Fibroblast of mammary gland (primary cell): ENCODE measurements at regions not wholly inside any gene's neighbourhood (a gene's known extent, or its start where the extent isn't known, plus 50 kb on each side); places are given as distances from the start of the nearest gene placed in this dataset.

Source experiments
- DNase-seq: peaks from one replicate; pipeline ENCODE4 v3.0.0-alpha.2; 2010; ENCODE audit warnings: low read depth
- H3K4me3 ChIP-seq: 2 replicates; pipeline ENCODE4 v1.5.1; 2011; ENCODE audit warnings: low read depth, mild to moderate bottlenecking, low read length, moderate library complexity; ENCODE audit not compliant: control insufficient read depth
- TF ChIP-seq, protein P1 (sequence below): conservative IDR thresholded peaks from 2 replicates; pipeline ENCODE4 v1.5.1; 2011; ENCODE audit warnings: low read depth, low read length, inconsistent platforms; ENCODE audit not compliant: control insufficient read depth, insufficient read depth

GRCh38 chr4:23005691-23006090 is 313.0 kb downstream of the GBA3 start:
- no peak overlapping the region for H3K4me3 ChIP-seq
- no peak for DNase-seq
- TF ChIP-seq, protein P1, sequence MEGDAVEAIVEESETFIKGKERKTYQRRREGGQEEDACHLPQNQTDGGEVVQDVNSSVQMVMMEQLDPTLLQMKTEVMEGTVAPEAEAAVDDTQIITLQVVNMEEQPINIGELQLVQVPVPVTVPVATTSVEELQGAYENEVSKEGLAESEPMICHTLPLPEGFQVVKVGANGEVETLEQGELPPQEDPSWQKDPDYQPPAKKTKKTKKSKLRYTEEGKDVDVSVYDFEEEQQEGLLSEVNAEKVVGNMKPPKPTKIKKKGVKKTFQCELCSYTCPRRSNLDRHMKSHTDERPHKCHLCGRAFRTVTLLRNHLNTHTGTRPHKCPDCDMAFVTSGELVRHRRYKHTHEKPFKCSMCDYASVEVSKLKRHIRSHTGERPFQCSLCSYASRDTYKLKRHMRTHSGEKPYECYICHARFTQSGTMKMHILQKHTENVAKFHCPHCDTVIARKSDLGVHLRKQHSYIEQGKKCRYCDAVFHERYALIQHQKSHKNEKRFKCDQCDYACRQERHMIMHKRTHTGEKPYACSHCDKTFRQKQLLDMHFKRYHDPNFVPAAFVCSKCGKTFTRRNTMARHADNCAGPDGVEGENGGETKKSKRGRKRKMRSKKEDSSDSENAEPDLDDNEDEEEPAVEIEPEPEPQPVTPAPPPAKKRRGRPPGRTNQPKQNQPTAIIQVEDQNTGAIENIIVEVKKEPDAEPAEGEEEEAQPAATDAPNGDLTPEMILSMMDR, result no peak

DNA sequence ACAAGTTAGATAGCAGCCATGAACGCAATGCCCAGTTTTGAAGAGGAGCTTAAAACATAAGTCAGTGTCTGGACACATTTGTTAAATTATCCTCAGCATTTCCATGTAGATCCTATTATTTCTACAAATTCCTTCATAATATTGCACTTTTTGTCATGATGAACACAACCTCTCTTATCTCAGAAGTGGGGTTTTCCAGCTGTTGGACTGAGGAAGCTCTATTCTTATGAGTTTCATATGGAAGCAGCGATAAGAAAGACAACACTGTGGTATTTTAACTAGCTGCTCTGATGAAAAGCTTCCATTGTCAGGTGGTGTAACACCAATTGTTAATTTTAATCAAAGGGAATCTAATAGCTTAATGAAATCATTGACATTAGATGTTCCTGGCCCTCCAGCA is 308.7 kb downstream of the GBA3 start:
- DNase-seq, result no peak
- TF ChIP-seq, protein P1, result no peak
- no peak overlapping the region for H3K4me3 ChIP-seq

- TF ChIP-seq, protein P1, result no peak
- DNase-seq, result no peak
- no peak overlapping the region for H3K4me3 ChIP-seq
Measured at GRCh38 chr4:22999419-22999818, 306.7 kb downstream of the GBA3 start.

DNA sequence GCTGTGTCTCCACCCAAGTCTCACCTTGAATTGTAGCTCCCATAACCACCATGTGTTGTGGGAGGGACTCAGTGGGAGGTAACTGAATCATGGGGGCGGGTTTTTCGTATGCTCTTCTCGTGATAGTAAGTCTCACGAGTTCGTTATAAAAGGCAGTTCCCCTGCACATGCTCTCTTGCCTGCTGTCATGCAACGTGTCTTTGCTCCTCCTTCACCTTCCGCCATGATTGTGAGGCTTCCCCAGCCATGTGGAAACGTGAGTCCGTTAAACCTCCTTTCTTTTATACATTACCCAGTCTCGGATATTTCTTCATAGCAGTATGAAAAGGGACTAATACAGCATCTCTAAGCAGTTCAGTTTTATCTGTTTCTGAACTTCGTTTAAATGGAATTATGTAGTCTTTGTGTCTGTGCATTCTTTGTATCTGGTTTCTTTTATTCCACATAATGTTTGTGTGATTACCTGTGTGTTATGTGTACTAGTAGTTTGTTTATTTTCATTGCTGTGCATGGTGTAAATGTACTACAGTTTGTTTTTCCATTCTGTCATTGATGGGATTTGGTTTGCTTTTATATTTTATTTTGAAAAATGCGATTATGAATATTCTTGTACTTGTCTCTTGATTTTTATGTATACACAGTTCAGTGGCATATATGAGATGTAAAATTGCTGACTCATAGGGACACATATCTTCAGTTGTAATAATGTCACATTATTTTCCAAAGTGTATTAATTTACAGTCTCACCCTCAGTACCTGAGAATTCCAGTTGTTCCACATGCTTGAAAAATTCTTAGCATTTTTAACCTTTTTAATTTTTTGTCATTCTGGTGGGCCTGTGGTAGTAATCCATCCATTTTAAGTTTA is 304.9 kb downstream of the GBA3 start:
- H3K4me3 ChIP-seq, result no peak overlapping the region
- DNase-seq, result no peak
- TF ChIP-seq, protein P1, result no peak

- TF ChIP-seq, protein P1, result no peak
- DNase-seq, result no peak
- H3K4me3 ChIP-seq, result no peak overlapping the region
Measured at GRCh38 chr4:22991576-22991975, 298.8 kb downstream of the GBA3 start.

- DNase-seq, result no peak
- H3K4me3 ChIP-seq, result no peak overlapping the region
- TF ChIP-seq, protein P1, result no peak
Measured at GRCh38 chr4:22988526-22988925, 295.8 kb downstream of the GBA3 start.

- TF ChIP-seq, protein P1, result no peak
- peak; percentile 33 for DNase-seq
- H3K4me3 ChIP-seq, result no peak overlapping the region
Measured at GRCh38 chr4:22987870-22988269, 295.1 kb downstream of the GBA3 start.
